Stimulated activated CD4-positive, alpha-beta T cell treated with anti-CD3 and anti-CD28 coated beads, TNF-alpha, amount 100 ng/mL, for 4 hours (primary cell): ENCODE measurements at regions not wholly inside any gene's neighbourhood (a gene's known extent, or its start where the extent isn't known, plus 50 kb on each side); places are given as distances from the start of the nearest gene placed in this dataset.

Source experiments
- DNase-seq, 3 experiments: peaks; one replicate each; pipeline ENCODE4 v3.0.0-alpha.2; 2020; ENCODE audit warnings: low read depth in 3 of 3

- no peak for DNase-seq
Observed at GRCh38 chr18:41244591-41245037, 710.4 kb upstream of the PIK3C3 start.

GRCh38 chr18:41237317-41237716 is 717.7 kb upstream of the PIK3C3 start:
- DNase-seq = no peak

- no peak for DNase-seq
Observed at GRCh38 chr18:41231681-41232080, 723.4 kb upstream of the PIK3C3 start.

- no peak for DNase-seq
Observed at GRCh38 chr18:41227993-41228392, 727.0 kb upstream of the PIK3C3 start.

GRCh38 chr18:41226911-41227310 is 728.1 kb upstream of the PIK3C3 start:
- DNase-seq = no peak

GRCh38 chr18:41226186-41226585 is 728.8 kb upstream of the PIK3C3 start:
- DNase-seq = no peak

- no peak for DNase-seq
Observed at GRCh38 chr18:41216341-41217003, 738.6 kb upstream of the PIK3C3 start.

GRCh38 chr18:41207706-41208105 is 747.3 kb upstream of the PIK3C3 start:
- DNase-seq = no peak

- DNase-seq = no peak
Observed at GRCh38 chr18:41206341-41206830, 748.6 kb upstream of the PIK3C3 start.

- DNase-seq = no peak
Observed at GRCh38 chr18:41199212-41199611, 755.8 kb upstream of the PIK3C3 start.

- DNase-seq = no peak
Observed at GRCh38 chr18:41197967-41198366, 757.1 kb upstream of the PIK3C3 start.

GRCh38 chr18:41170346-41170745 is 784.7 kb upstream of the PIK3C3 start:
- DNase-seq = no peak

GRCh38 chr18:41165625-41166024 is 789.4 kb upstream of the PIK3C3 start:
- DNase-seq = no peak

- DNase-seq = no peak
Observed at GRCh38 chr18:41162781-41163180, 792.3 kb upstream of the PIK3C3 start.

- DNase-seq = no peak
Observed at GRCh38 chr18:41162191-41162590, 792.8 kb upstream of the PIK3C3 start.

- no peak for DNase-seq
Observed at GRCh38 chr18:41155910-41156851, 798.9 kb upstream of the PIK3C3 start.

- no peak for DNase-seq
Observed at GRCh38 chr18:41155025-41155424, 800.0 kb upstream of the PIK3C3 start.

GRCh38 chr18:41153871-41154270 is 801.2 kb upstream of the PIK3C3 start:
- no peak for DNase-seq

- DNase-seq = no peak
Observed at GRCh38 chr18:41150316-41150715, 804.7 kb upstream of the PIK3C3 start.

GRCh38 chr18:41146301-41146700 is 808.7 kb upstream of the PIK3C3 start:
- no peak for DNase-seq

- DNase-seq = no peak
Observed at GRCh38 chr18:41145516-41145915, 809.5 kb upstream of the PIK3C3 start.

- DNase-seq = no peak
Observed at GRCh38 chr18:41144441-41144840, 810.6 kb upstream of the PIK3C3 start.

- no peak for DNase-seq
Observed at GRCh38 chr18:41140506-41140905, 814.5 kb upstream of the PIK3C3 start.
